Gastroesophageal sphincter (tissue), 4 donors: ENCODE measurements at regions not wholly inside any gene's neighbourhood (a gene's known extent, or its start where the extent isn't known, plus 50 kb on each side); places are given as distances from the start of the nearest gene placed in this dataset.
"Not testable (repeated sequence)": the region's sequence is repeated elsewhere in the genome, so short reads cannot be mapped to it uniquely, and the experiment has no call there.

Source experiments
- ATAC-seq: fragments of 150-250 bp; one replicate; pipeline ENCODE4 v1.9.1; 2016; ENCODE audit warnings: mild to moderate bottlenecking, moderate library complexity
- H3K27ac ChIP-seq, 4 donors: fragments of 200-600 bp; sonication (generic) in 3 of 4; 1 replicate in 3 of 4; 2 replicates in 1 of 4; pipeline ENCODE4 v1.5.1; 2016 to 2019
- H3K27me3 ChIP-seq: fragments of 200-600 bp; sonication (generic); one replicate; pipeline ENCODE4 v1.5.1; 2019
- H3K36me3 ChIP-seq, 2 donors: fragments of 200-600 bp; sonication (generic); one replicate each; pipeline ENCODE4 v1.5.1; 2019; ENCODE audit warnings: control low read depth in 1 of 2
- H3K4me1 ChIP-seq, 3 donors: fragments of 200-600 bp; sonication (generic); 1 replicate in 2 of 3; 2 replicates in 1 of 3; pipeline ENCODE4 v1.5.1; 2016 to 2019; ENCODE audit warnings: control low read depth in 2 of 3
- H3K4me3 ChIP-seq, 2 donors: fragments of 200-600 bp; sonication (generic); one replicate each; pipeline ENCODE4 v1.5.1; 2019; ENCODE audit warnings: mild to moderate bottlenecking in 1 of 2, moderate library complexity in 1 of 2
- H3K9me3 ChIP-seq, 3 donors: fragments of 200-600 bp; sonication (generic); one replicate each; pipeline ENCODE4 v1.5.1; 2017 to 2019; ENCODE audit warnings: control low read depth in 2 of 3
- CTCF ChIP-seq, 4 experiments: fragments of 200-600 bp in 2 of 4; fragments of 450-650 bp in 2 of 4; sonication (generic) in 1 of 4; IDR thresholded peaks; one replicate each; pipeline ENCODE4 v1.5.1; 2017 to 2019; ENCODE audit warnings: antibody characterized with exemption in 4 of 4, mild to moderate bottlenecking in 2 of 4, moderate library complexity in 2 of 4
- EP300 ChIP-seq: sonication (generic); formaldehyde crosslinking; IDR thresholded peaks from one replicate; pipeline ENCODE4 v1.6.1; 2017; ENCODE audit warnings: antibody characterized with exemption, mild to moderate bottlenecking
- POLR2A ChIP-seq, 2 donors: fragments of 450-650 bp; IDR thresholded peaks; one replicate each; pipeline ENCODE4 v1.6.1; 2017; ENCODE audit warnings: antibody characterized with exemption in 2 of 2, mild to moderate bottlenecking in 2 of 2, moderate library complexity in 1 of 2
- POLR2AphosphoS5 ChIP-seq: sonication (generic); formaldehyde crosslinking; IDR thresholded peaks from one replicate; pipeline ENCODE4 v1.6.1; 2017; ENCODE audit warnings: antibody characterized with exemption
- WGBS, 2 donors: methylation state at CpG; one replicate each; pipeline ENCODE4 v1.1.5; 2018; ENCODE audit warnings: low coverage in 1 of 2; 5-methylcytosine and 5-hydroxymethylcytosine counted together

- TF ChIP-seq POLR2A (IDR thresholded peaks at IDR 0.05) (no peak), EP300 (no peak), CTCF (IDR thresholded peaks at IDR 0.05) (no peak), POLR2AphosphoS5 (no peak)
- H3K4me3 ChIP-seq: no peak overlapping the region
- ATAC-seq: no peak
- H3K9me3 ChIP-seq: no peaks in the 10 kb centered on the region
- 100% methylated on average over 2 of the region's 2 CpGs; no CpG with 5 or more reads in 1 of the 2 donors for WGBS, 2 donors
- H3K27me3 ChIP-seq: no peaks in the 10 kb centered on the region
- H3K27ac ChIP-seq: no peak overlapping the region
- no peaks in the 10 kb centered on the region for H3K36me3 ChIP-seq
- no peaks in the 10 kb centered on the region for H3K4me1 ChIP-seq
These were observed 89.1 kb upstream of the C1GALT1C1 start for GRCh38 chrX:120718969-120719368.

- H3K4me3 ChIP-seq, H3K9me3 ChIP-seq, H3K4me1 ChIP-seq, ATAC-seq, H3K36me3 ChIP-seq, H3K27me3 ChIP-seq, H3K27ac ChIP-seq: not testable (repeated sequence)
- WGBS, 2 donors: 85 to 100% methylated on average over 1 to 2 of the region's 2 CpGs
These were observed 72.5 kb upstream of the C1GALT1C1 start for GRCh38 chrX:120702337-120702736.

- no peaks in the 10 kb centered on the region for H3K9me3 ChIP-seq
- no peak for ATAC-seq
- H3K4me1 ChIP-seq: no peaks in the 10 kb centered on the region
- H3K36me3 ChIP-seq: no peaks in the 10 kb centered on the region
- H3K27me3 ChIP-seq: no peaks in the 10 kb centered on the region
- TF ChIP-seq POLR2AphosphoS5 (no peak), CTCF (IDR thresholded peaks at IDR 0.05) (no peak), EP300 (no peak), POLR2A (IDR thresholded peaks at IDR 0.05) (no peak)
- no peak overlapping the region for H3K4me3 ChIP-seq
- H3K27ac ChIP-seq: no peak overlapping the region
These were observed 67.2 kb upstream of the C1GALT1C1 start for GRCh38 chrX:120697053-120697452.

GRCh38 chrX:120692319-120692718 is 62.5 kb upstream of the C1GALT1C1 start:
- Histone ChIP-seq H3K4me3 (no peak overlapping the region), H3K36me3 (no peaks in the 10 kb centered on the region), H3K9me3 (no peaks in the 10 kb centered on the region), H3K27me3 (no peaks in the 10 kb centered on the region), H3K4me1 (no peaks in the 10 kb centered on the region), H3K27ac (no peak overlapping the region)
- WGBS, 2 donors: 38 to 42% methylated on average over 2 of the region's 2 CpGs
- TF ChIP-seq EP300 (no peak), POLR2AphosphoS5 (no peak), CTCF (IDR thresholded peaks at IDR 0.05) (no peak), POLR2A (IDR thresholded peaks at IDR 0.05) (no peak)
- ATAC-seq: no peak

- Histone ChIP-seq H3K4me1 (no peaks in the 10 kb centered on the region), H3K4me3 (no peak overlapping the region), H3K36me3 (no peaks in the 10 kb centered on the region), H3K27ac (no peak overlapping the region), H3K9me3 (no peaks in the 10 kb centered on the region), H3K27me3 (no peaks in the 10 kb centered on the region)
- WGBS, 2 donors: 71 to 93% methylated on average over 3 to 4 of the region's 4 CpGs
- TF ChIP-seq EP300: no peak
- TF ChIP-seq POLR2AphosphoS5: no peak
- no peak for TF ChIP-seq POLR2A (IDR thresholded peaks at IDR 0.05)
- no peak for ATAC-seq
These were observed 61.1 kb upstream of the C1GALT1C1 start for GRCh38 chrX:120690941-120691340.

GRCh38 chrX:120690344-120690743 is 60.5 kb upstream of the C1GALT1C1 start:
- 0 to 33% methylated on average over 1 of the region's 3 CpGs for WGBS, 2 donors
- Histone ChIP-seq H3K27ac (no peak overlapping the region), H3K27me3 (no peaks in the 10 kb centered on the region), H3K4me1 (no peaks in the 10 kb centered on the region), H3K4me3 (no peak overlapping the region), H3K36me3 (no peaks in the 10 kb centered on the region), H3K9me3 (no peaks in the 10 kb centered on the region)
- no peak for TF ChIP-seq POLR2AphosphoS5
- TF ChIP-seq CTCF (IDR thresholded peaks at IDR 0.05): no peak
- no peak for TF ChIP-seq POLR2A (IDR thresholded peaks at IDR 0.05)
- no peak for TF ChIP-seq EP300
- no peak for ATAC-seq
